IMR-90 (cell line): ENCODE measurements at regions not wholly inside any gene's neighbourhood (a gene's known extent, or its start where the extent isn't known, plus 50 kb on each side); places are given as distances from the start of the nearest gene placed in this dataset.
A peak's percentile ranks its signal among the peaks of the same experiment; 100 is the strongest.

Source experiments
- ATAC-seq: fragments of 200-7000 bp; cut with Tn5 transposase; 2 replicates; pipeline ENCODE4 v1.9.1; 2020; ENCODE audit warnings: low read depth, mild to moderate bottlenecking, moderate library complexity
- BruUV-seq: library from RNA; stranded (reverse); fragments of 400-500 nt; replicated peaks from 2 replicates; lab custom pipeline; 2021; lab: Mats Ljungman, UMichigan
- CTCF ChIA-PET: fragments of 300-600 bp; formaldehyde crosslinking; extraction: SDS; loops from one replicate; lab custom pipeline; 2021; ENCODE audit warnings: antibody characterized with exemption; lab: Yijun Ruan, JAX
- POLR2A ChIA-PET: fragments of 300-600 bp; sonication (Branson Sonifier 250); formaldehyde crosslinking; loops from one replicate; lab custom pipeline; 2022; ENCODE audit warnings: antibody characterized with exemption; ENCODE audit not compliant: unreplicated experiment; lab: Charles Lee
- DNase-seq: peaks from one replicate; pipeline ENCODE4 v3.0.0; 2013
- H2AFZ ChIP-seq: replicated peaks from 2 replicates; pipeline ENCODE3; 2013; ENCODE audit warnings: low read length, mild to moderate bottlenecking; ENCODE audit not compliant: poor library complexity
- H2AK5ac ChIP-seq: 2 replicates; pipeline ENCODE4 v1.6.1; 2013; ENCODE audit warnings: low read depth, low read length, inconsistent platforms
- H2AK9ac ChIP-seq: replicated peaks from 2 replicates; pipeline ENCODE3; 2013; ENCODE audit warnings: mild to moderate bottlenecking, low read depth, low read length, moderate library complexity; ENCODE audit not compliant: poor library complexity
- H2BK120ac ChIP-seq: 2 replicates; pipeline ENCODE4 v1.6.1; 2013; ENCODE audit warnings: low read depth, low read length, inconsistent platforms
- H2BK15ac ChIP-seq: 3 replicates; pipeline ENCODE4 v1.6.1; 2013; ENCODE audit warnings: low read depth, low read length, inconsistent platforms
- H2BK20ac ChIP-seq: 2 replicates; pipeline ENCODE4 v1.6.1; 2013; ENCODE audit warnings: low read depth, mild to moderate bottlenecking, inconsistent platforms, low read length, moderate library complexity
- H2BK5ac ChIP-seq: 2 replicates; pipeline ENCODE4 v1.6.1; 2013; ENCODE audit warnings: mild to moderate bottlenecking, low read depth, low read length, inconsistent platforms; ENCODE audit not compliant: poor library complexity, severe bottlenecking
- H3K14ac ChIP-seq: replicated peaks from 2 replicates; pipeline ENCODE4 v1.6.1; 2013; ENCODE audit warnings: low read depth, low read length, inconsistent platforms
- H3K18ac ChIP-seq: 2 replicates; pipeline ENCODE4 v1.6.1; 2013; ENCODE audit warnings: low read depth, low read length, control low read depth
- H3K23ac ChIP-seq: 2 replicates; pipeline ENCODE4 v1.6.1; 2013; ENCODE audit warnings: low read depth, low read length, inconsistent platforms
- H3K27ac ChIP-seq: 2 replicates; pipeline ENCODE4 v1.5.1; 2013; ENCODE audit warnings: mild to moderate bottlenecking, control low read depth, low read length; ENCODE audit not compliant: insufficient read depth
- H3K27me3 ChIP-seq: 2 replicates; pipeline ENCODE4 v1.6.1; 2013; ENCODE audit warnings: low read length; ENCODE audit not compliant: control insufficient read depth, insufficient read depth
- H3K36me3 ChIP-seq: 2 replicates; pipeline ENCODE4 v1.6.1; 2013; ENCODE audit warnings: low read length, mixed read lengths; ENCODE audit not compliant: control insufficient read depth, insufficient read depth
- H3K4ac ChIP-seq: 2 replicates; pipeline ENCODE4 v1.6.1; 2013; ENCODE audit warnings: low read depth, low read length, inconsistent platforms
- H3K4me1 ChIP-seq: 2 replicates; pipeline ENCODE4 v1.6.1; 2013; ENCODE audit warnings: low read length, mixed read lengths; ENCODE audit not compliant: control insufficient read depth, insufficient read depth
- H3K4me2 ChIP-seq: 2 replicates; pipeline ENCODE4 v1.6.1; 2013; ENCODE audit warnings: low read depth, mild to moderate bottlenecking, control low read depth, low read length, moderate library complexity
- H3K4me3 ChIP-seq: 2 replicates; pipeline ENCODE4 v1.5.1; 2013; ENCODE audit warnings: low read depth, mild to moderate bottlenecking, control low read depth, low read length, moderate library complexity; ENCODE audit not compliant: insufficient read depth
- H3K56ac ChIP-seq: 2 replicates; pipeline ENCODE4 v1.6.1; 2013; ENCODE audit warnings: low read length, inconsistent platforms; ENCODE audit not compliant: insufficient read depth; ENCODE audit errors: extremely low read depth
- H3K79me1 ChIP-seq, 2 experiments: 2 replicates each; pipeline ENCODE4 v1.6.1; 2013; ENCODE audit warnings: low read length in 2 of 2, inconsistent platforms in 1 of 2, low read depth in 1 of 2
- H3K9ac ChIP-seq: 2 replicates; pipeline ENCODE4 v1.6.1; 2013; ENCODE audit warnings: low read depth, low read length, control low read depth
- H3K9me1 ChIP-seq: 2 replicates; pipeline ENCODE4 v1.6.1; 2013; ENCODE audit warnings: low read length, inconsistent platforms; ENCODE audit not compliant: insufficient read depth
- H3K9me3 ChIP-seq: 2 replicates; pipeline ENCODE4 v1.6.1; 2013; ENCODE audit warnings: low read length; ENCODE audit not compliant: control insufficient read depth, insufficient read depth
- H4K20me1 ChIP-seq: 2 replicates; pipeline ENCODE4 v1.6.1; 2013; ENCODE audit warnings: low read length, inconsistent platforms; ENCODE audit not compliant: insufficient read depth
- H4K5ac ChIP-seq: 2 replicates; pipeline ENCODE4 v1.6.1; 2013; ENCODE audit warnings: mild to moderate bottlenecking, low read depth, low read length, control low read depth
- H4K8ac ChIP-seq, 2 experiments: 2 replicates each; pipeline ENCODE4 v1.6.1; 2013; ENCODE audit warnings: low read depth in 2 of 2, low read length in 2 of 2, control low read depth in 1 of 2, inconsistent platforms in 1 of 2
- H4K91ac ChIP-seq: 2 replicates; pipeline ENCODE4 v1.6.1; 2013; ENCODE audit warnings: low read depth, low read length, inconsistent platforms; ENCODE audit not compliant: insufficient read depth
- BHLHE40 ChIP-seq: fragments of 150-350 bp; IDR thresholded peaks from 2 replicates; pipeline ENCODE4 v1.6.1; 2016; ENCODE audit warnings: mild to moderate bottlenecking, low read depth, low read length
- CEBPB ChIP-seq: IDR thresholded peaks from 2 replicates; pipeline ENCODE4 v1.6.1; 2012; ENCODE audit warnings: low read depth, low read length, improper control_type of control experiment
- CHD1 ChIP-seq: IDR thresholded peaks from 2 replicates; pipeline ENCODE4 v1.6.1; 2012; ENCODE audit warnings: low read depth, low read length, improper control_type of control experiment
- ELK1 ChIP-seq: fragments of 150-350 bp; IDR thresholded peaks from 2 replicates; pipeline ENCODE4 v1.6.1; 2016; ENCODE audit warnings: low read depth, mild to moderate bottlenecking, low read length, moderate library complexity, borderline replicate concordance
- FOS ChIP-seq: fragments of 150-350 bp; IDR thresholded peaks from 2 replicates; pipeline ENCODE4 v1.6.1; 2016; ENCODE audit warnings: low read depth, low read length
- MAFK ChIP-seq: IDR thresholded peaks from 2 replicates; pipeline ENCODE4 v1.6.1; 2012; ENCODE audit warnings: low read depth, low read length, improper control_type of control experiment
- MAZ ChIP-seq: IDR thresholded peaks from 2 replicates; pipeline ENCODE4 v1.6.1; 2012; ENCODE audit warnings: low read depth, mild to moderate bottlenecking, low read length, improper control_type of control experiment, moderate library complexity, borderline replicate concordance
- MXI1 ChIP-seq: IDR thresholded peaks from 2 replicates; pipeline ENCODE4 v1.6.1; 2012; ENCODE audit warnings: low read depth, mild to moderate bottlenecking, low read length, moderate library complexity, borderline replicate concordance
- NFE2L2 ChIP-seq: fragments of 150-350 bp; IDR thresholded peaks from 2 replicates; pipeline ENCODE4 v1.6.1; 2016; ENCODE audit warnings: low read depth, mild to moderate bottlenecking, low read length
- POLR2A ChIP-seq: IDR thresholded peaks from 2 replicates; pipeline ENCODE4 v1.6.1; 2012; ENCODE audit warnings: mild to moderate bottlenecking, low read depth, low read length
- RAD21 ChIP-seq: IDR thresholded peaks from 2 replicates; pipeline ENCODE4 v1.6.1; 2012; ENCODE audit warnings: low read length, improper control_type of control experiment
- RCOR1 ChIP-seq: IDR thresholded peaks from 2 replicates; pipeline ENCODE4 v1.6.1; 2012; ENCODE audit warnings: mild to moderate bottlenecking, low read length, improper control_type of control experiment; ENCODE audit not compliant: insufficient replicate concordance
- RFX5 ChIP-seq: IDR thresholded peaks from 2 replicates; pipeline ENCODE4 v1.8.0; 2012; ENCODE audit warnings: low read depth, mild to moderate bottlenecking, low read length, moderate library complexity
- SMC3 ChIP-seq: fragments of 150-350 bp; IDR thresholded peaks from 2 replicates; pipeline ENCODE4 v1.6.1; 2016; ENCODE audit warnings: low read depth, mild to moderate bottlenecking, antibody characterized with exemption, low read length, moderate library complexity
- WGBS, 2 experiments: methylation state at CpG; one replicate each; pipeline versions ENCODE4 v1.1.5 to v1.1.7; 2013; ENCODE audit warnings: missing lambda C conversion rate in 2 of 2; ENCODE audit not compliant: insufficient read length in 1 of 2; ENCODE audit errors: extremely low coverage in 2 of 2; 5-methylcytosine and 5-hydroxymethylcytosine counted together
- dilution Hi-C: fragments of 300-500 bp; cut with HindIII; formaldehyde crosslinking; loops from one replicate; pipeline ENCODE4 v1.14.3; 2018; ENCODE audit warnings: low sequenced_read_pairs; ENCODE audit not compliant: unreplicated experiment
- in situ Hi-C: fragments of 300-500 bp; cut with MboI; formaldehyde crosslinking; loops from 3 replicates; pipeline ENCODE4 v1.14.3; 2019; ENCODE audit warnings: low sequenced_read_pairs, inconsistent platforms, mixed read lengths
- intact Hi-C: fragments of 100-400 bp; cut with micrococcal nuclease; formaldehyde crosslinking; loops from 2 replicates; pipeline ENCODE4 v1.10.0; 2022
- TF ChIP-seq, protein P1 (sequence below): fragments of 150-350 bp; IDR thresholded peaks from 2 replicates; pipeline ENCODE4 v1.6.1; 2017; ENCODE audit warnings: mild to moderate bottlenecking, antibody characterized with exemption, low read length, low read depth
- TF ChIP-seq, protein P2 (sequence below): conservative IDR thresholded peaks from 2 replicates; pipeline ENCODE4 v1.5.1; 2012; ENCODE audit warnings: mild to moderate bottlenecking, low read depth, low read length, improper control_type of control experiment

GRCh38 chr13:30052120-30052519, 201.7 kb upstream of the UBL3 start:
- dilution Hi-C loops (no loop called here), in situ Hi-C loops (no loop called here), intact Hi-C loops (no loop called here)
- DNase-seq (no peak), ATAC-seq (no peak)
- Histone ChIP-seq H3K56ac (no peak overlapping the region), H4K5ac (no peak overlapping the region), H2BK120ac (no peak overlapping the region), H2AFZ (peak overlapping the region; percentile 86), H3K4me3 (no peak overlapping the region), H3K23ac (no peak overlapping the region), H3K4me1 (no peaks in the 10 kb centered on the region; the same call in 1 of the 2 replicates), H3K18ac (no peak overlapping the region), H3K27ac (no peak overlapping the region), H3K36me3 (no peaks in the 10 kb centered on the region), H2AK5ac (no peak overlapping the region), H3K9ac (no peak overlapping the region), H2AK9ac (no peak overlapping the region), H4K91ac (no peak overlapping the region), H4K8ac (no peak overlapping the region), H3K4me2 (no peak overlapping the region), H3K27me3 (no peaks in the 10 kb centered on the region), H3K9me1 (no peaks in the 10 kb centered on the region; the same call in 1 of the 2 replicates), H2BK20ac (no peak overlapping the region), H3K9me3 (no peaks in the 10 kb centered on the region), H3K4ac (no peak overlapping the region), H3K79me1 (no peaks in the 10 kb centered on the region), H2BK15ac (no peak overlapping the region), H2BK5ac (no peak overlapping the region), H4K20me1 (no peaks in the 10 kb centered on the region), H3K14ac (no peak overlapping the region)
- TF ChIP-seq MXI1, result no peak
- no peak for TF ChIP-seq NFE2L2
- no peak for TF ChIP-seq RFX5
- TF ChIP-seq RCOR1, result no peak
- TF ChIP-seq POLR2A, result no peak
- TF ChIP-seq CHD1, result no peak
- TF ChIP-seq CEBPB, result no peak
- no peak for TF ChIP-seq BHLHE40
- TF ChIP-seq, protein P1, sequence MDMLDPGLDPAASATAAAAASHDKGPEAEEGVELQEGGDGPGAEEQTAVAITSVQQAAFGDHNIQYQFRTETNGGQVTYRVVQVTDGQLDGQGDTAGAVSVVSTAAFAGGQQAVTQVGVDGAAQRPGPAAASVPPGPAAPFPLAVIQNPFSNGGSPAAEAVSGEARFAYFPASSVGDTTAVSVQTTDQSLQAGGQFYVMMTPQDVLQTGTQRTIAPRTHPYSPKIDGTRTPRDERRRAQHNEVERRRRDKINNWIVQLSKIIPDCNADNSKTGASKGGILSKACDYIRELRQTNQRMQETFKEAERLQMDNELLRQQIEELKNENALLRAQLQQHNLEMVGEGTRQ, result no peak
- no peak for TF ChIP-seq FOS
- TF ChIP-seq, protein P2, sequence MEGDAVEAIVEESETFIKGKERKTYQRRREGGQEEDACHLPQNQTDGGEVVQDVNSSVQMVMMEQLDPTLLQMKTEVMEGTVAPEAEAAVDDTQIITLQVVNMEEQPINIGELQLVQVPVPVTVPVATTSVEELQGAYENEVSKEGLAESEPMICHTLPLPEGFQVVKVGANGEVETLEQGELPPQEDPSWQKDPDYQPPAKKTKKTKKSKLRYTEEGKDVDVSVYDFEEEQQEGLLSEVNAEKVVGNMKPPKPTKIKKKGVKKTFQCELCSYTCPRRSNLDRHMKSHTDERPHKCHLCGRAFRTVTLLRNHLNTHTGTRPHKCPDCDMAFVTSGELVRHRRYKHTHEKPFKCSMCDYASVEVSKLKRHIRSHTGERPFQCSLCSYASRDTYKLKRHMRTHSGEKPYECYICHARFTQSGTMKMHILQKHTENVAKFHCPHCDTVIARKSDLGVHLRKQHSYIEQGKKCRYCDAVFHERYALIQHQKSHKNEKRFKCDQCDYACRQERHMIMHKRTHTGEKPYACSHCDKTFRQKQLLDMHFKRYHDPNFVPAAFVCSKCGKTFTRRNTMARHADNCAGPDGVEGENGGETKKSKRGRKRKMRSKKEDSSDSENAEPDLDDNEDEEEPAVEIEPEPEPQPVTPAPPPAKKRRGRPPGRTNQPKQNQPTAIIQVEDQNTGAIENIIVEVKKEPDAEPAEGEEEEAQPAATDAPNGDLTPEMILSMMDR, result no peak
- no peak for TF ChIP-seq ELK1
- TF ChIP-seq SMC3, result no peak
- no peak for TF ChIP-seq MAZ
- no peak for TF ChIP-seq MAFK
- TF ChIP-seq RAD21, result no peak
- BruUV-seq, result no TSS peak
- ChIA-PET POLR2A (no interaction called here), CTCF (interaction anchor here (0.6 kb wide), 1 partner anchor 11 kb away, joined by 3 read pairs; no protein-coding TSS in a partner anchor)
- WGBS, 2 experiments, result 20% methylated on average over 2 of the region's 7 CpGs; no CpG with 5 or more reads in 1 of the 2 experiments
